Epithelial cell of esophagus (primary cell): ENCODE measurements at regions not wholly inside any gene's neighbourhood (a gene's known extent, or its start where the extent isn't known, plus 50 kb on each side); places are given as distances from the start of the nearest gene placed in this dataset.
A peak's percentile ranks its signal among the peaks of the same experiment; 100 is the strongest.

ENCODE experiments used
- DNase-seq: peaks from one replicate; pipeline ENCODE4 v3.0.0; 2010; ENCODE audit warnings: low read depth
- H3K4me3 ChIP-seq: 2 replicates; pipeline ENCODE4 v1.5.1; 2011; ENCODE audit warnings: mild to moderate bottlenecking, low read length, control low read depth
- CTCF ChIP-seq: IDR thresholded peaks from 2 replicates; pipeline ENCODE4 v1.5.1; 2011; ENCODE audit warnings: low read depth, mild to moderate bottlenecking, low read length, control low read depth, inconsistent platforms; ENCODE audit not compliant: insufficient read depth; ENCODE audit errors: missing control alignments

GRCh38 chr16:60299241-60299776, 1565.2 kb upstream of the GOT2 start:
- no peak for TF ChIP-seq CTCF
- DNase-seq: no peak
- no peak overlapping the region for H3K4me3 ChIP-seq

- peak; percentile 83 for DNase-seq
- H3K4me3 ChIP-seq: no peak overlapping the region
- no peak for TF ChIP-seq CTCF
Measured at GRCh38 chr16:60295451-60295850, 1561.3 kb upstream of the GOT2 start.

- DNase-seq: no peak
- H3K4me3 ChIP-seq: no peak overlapping the region
- TF ChIP-seq CTCF: no peak
Measured at GRCh38 chr16:60285794-60286193, 1551.7 kb upstream of the GOT2 start.

- no peak for TF ChIP-seq CTCF
- no peak for DNase-seq
- no peak overlapping the region for H3K4me3 ChIP-seq
Measured at GRCh38 chr16:60279061-60279665, 1545.0 kb upstream of the GOT2 start.

- no peak overlapping the region for H3K4me3 ChIP-seq
- TF ChIP-seq CTCF: no peak
- no peak for DNase-seq
Measured at GRCh38 chr16:60274431-60275019, 1540.4 kb upstream of the GOT2 start.

GRCh38 chr16:60271781-60272180, 1537.7 kb upstream of the GOT2 start:
- TF ChIP-seq CTCF: no peak
- H3K4me3 ChIP-seq: no peak overlapping the region
- DNase-seq: no peak

GRCh38 chr16:60271025-60271771, 1537.1 kb upstream of the GOT2 start:
- DNase-seq: no peak
- no peak for TF ChIP-seq CTCF
- H3K4me3 ChIP-seq: no peak overlapping the region
